SK-N-MC (cell line): ENCODE measurements at regions not wholly inside any gene's neighbourhood (a gene's known extent, or its start where the extent isn't known, plus 50 kb on each side); places are given as distances from the start of the nearest gene placed in this dataset.

Source experiments
- DNase-seq: peaks from one replicate; pipeline ENCODE4 v3.0.0-alpha.2; 2011; ENCODE audit warnings: low read depth, low spot score
- H3K27ac ChIP-seq: fragments of 200-600 bp; sonication (generic); 2 replicates; pipeline ENCODE4 v1.5.1; 2016; ENCODE audit warnings: mixed run types
- H3K36me3 ChIP-seq: fragments of 200-600 bp; sonication (generic); 2 replicates; pipeline ENCODE4 v1.6.1; 2017; ENCODE audit warnings: antibody characterized with exemption, low read length, mixed read lengths; ENCODE audit not compliant: insufficient read depth
- H3K4me3 ChIP-seq: fragments of 200-600 bp; sonication (generic); 2 replicates; pipeline ENCODE4 v1.5.1; 2016
- H3K9ac ChIP-seq: fragments of 200-600 bp; sonication (generic); 2 replicates; pipeline ENCODE4 v1.8.0; 2017; ENCODE audit warnings: mixed run types, mixed read lengths; ENCODE audit not compliant: insufficient read length
- H3K9me3 ChIP-seq: fragments of 200-600 bp; sonication (generic); 2 replicates; pipeline ENCODE4 v1.6.1; 2017; ENCODE audit warnings: low read depth, mild to moderate bottlenecking, antibody characterized with exemption, low read length, moderate library complexity, mixed read lengths
- EZH2 ChIP-seq: fragments of 200-600 bp; sonication (generic); IDR thresholded peaks from one replicate; pipeline ENCODE4 v1.6.1; 2017; ENCODE audit warnings: antibody characterized with exemption
- FOXP2 ChIP-seq: optimal IDR thresholded peaks from 2 replicates; pipeline ENCODE3; 2011; ENCODE audit warnings: mild to moderate bottlenecking, moderate library complexity; ENCODE audit not compliant: insufficient read depth; ENCODE audit errors: extremely low read length, control extremely low read depth
- POLR2AphosphoS5 ChIP-seq: IDR thresholded peaks from 2 replicates; pipeline ENCODE4 v1.6.1; 2012; ENCODE audit warnings: mild to moderate bottlenecking, low read depth, low read length, borderline replicate concordance

GRCh38 chr9:25613709-25614108 is 64.5 kb downstream of the TUSC1 start:
- Histone ChIP-seq H3K9ac (no peak overlapping the region), H3K9me3 (no peaks in the 10 kb centered on the region), H3K4me3 (no peak overlapping the region), H3K36me3 (no peaks in the 10 kb centered on the region), H3K27ac (no peak overlapping the region)
- DNase-seq, result no peak
- TF ChIP-seq POLR2AphosphoS5 (no peak), EZH2 (no peak), FOXP2 (no peak)

DNA sequence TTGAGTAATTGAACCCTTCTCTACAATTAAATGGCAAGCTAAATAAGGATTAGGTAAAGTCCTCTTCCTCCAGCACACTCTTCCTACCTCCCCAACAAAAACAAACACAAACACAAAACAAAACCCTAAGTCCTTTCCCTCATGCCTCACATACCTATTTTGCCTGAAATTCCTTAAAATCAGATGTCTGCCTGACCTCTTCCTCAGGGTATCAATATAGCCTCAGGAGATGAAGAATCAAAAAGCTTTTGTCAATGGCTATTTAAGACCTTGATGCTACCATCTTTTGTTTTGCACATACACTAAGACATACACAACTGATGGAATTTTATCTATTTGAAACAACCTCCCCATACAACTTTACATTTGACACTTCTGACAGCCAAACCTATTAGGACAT is 75.1 kb downstream of the TUSC1 start:
- no peak overlapping the region for H3K27ac ChIP-seq
- H3K4me3 ChIP-seq, result no peak overlapping the region
- TF ChIP-seq EZH2, result no peak
- no peak for TF ChIP-seq FOXP2
- no peak for TF ChIP-seq POLR2AphosphoS5
- no peaks in the 10 kb centered on the region for H3K36me3 ChIP-seq
- H3K9me3 ChIP-seq, result no peaks in the 10 kb centered on the region
- DNase-seq, result no peak
- no peak overlapping the region for H3K9ac ChIP-seq

- no peak overlapping the region for H3K27ac ChIP-seq
- TF ChIP-seq FOXP2 (no peak), POLR2AphosphoS5 (no peak), EZH2 (no peak)
- no peak for DNase-seq
- no peak overlapping the region for H3K9ac ChIP-seq
- H3K36me3 ChIP-seq, result no peaks in the 10 kb centered on the region
- H3K4me3 ChIP-seq, result no peak overlapping the region
- H3K9me3 ChIP-seq, result no peaks in the 10 kb centered on the region
Observed at GRCh38 chr9:25602400-25603044, 75.7 kb downstream of the TUSC1 start.

DNA sequence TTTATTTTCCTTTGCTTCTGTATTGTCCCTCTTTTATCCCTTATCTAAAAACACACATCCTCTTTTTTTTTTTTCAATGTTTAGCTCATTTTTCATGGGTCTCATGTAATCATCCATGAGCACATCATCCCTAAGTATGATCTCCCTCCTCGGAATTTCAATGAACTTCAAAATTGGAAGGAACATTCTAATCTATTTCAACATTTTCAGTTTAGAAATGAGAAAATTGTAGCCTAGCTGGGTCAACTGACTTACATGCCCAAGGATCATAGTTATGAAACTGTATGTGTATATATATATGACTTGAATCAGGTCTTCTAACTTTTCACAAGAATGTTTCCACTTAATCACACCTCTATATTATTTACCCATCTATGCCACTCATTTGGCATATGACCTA is 77.7 kb downstream of the TUSC1 start:
- Histone ChIP-seq H3K9ac (no peak overlapping the region), H3K9me3 (no peaks in the 10 kb centered on the region), H3K36me3 (no peaks in the 10 kb centered on the region), H3K27ac (no peak overlapping the region), H3K4me3 (no peak overlapping the region)
- DNase-seq, result no peak
- no peak for TF ChIP-seq FOXP2

GRCh38 chr9:25584611-25585010 is 93.6 kb downstream of the TUSC1 start:
- Histone ChIP-seq H3K4me3 (no peak overlapping the region), H3K9ac (no peak overlapping the region), H3K9me3 (no peaks in the 10 kb centered on the region), H3K27ac (no peak overlapping the region), H3K36me3 (no peaks in the 10 kb centered on the region)
- TF ChIP-seq POLR2AphosphoS5 (no peak), EZH2 (no peak), FOXP2 (no peak)
- DNase-seq, result no peak

DNA sequence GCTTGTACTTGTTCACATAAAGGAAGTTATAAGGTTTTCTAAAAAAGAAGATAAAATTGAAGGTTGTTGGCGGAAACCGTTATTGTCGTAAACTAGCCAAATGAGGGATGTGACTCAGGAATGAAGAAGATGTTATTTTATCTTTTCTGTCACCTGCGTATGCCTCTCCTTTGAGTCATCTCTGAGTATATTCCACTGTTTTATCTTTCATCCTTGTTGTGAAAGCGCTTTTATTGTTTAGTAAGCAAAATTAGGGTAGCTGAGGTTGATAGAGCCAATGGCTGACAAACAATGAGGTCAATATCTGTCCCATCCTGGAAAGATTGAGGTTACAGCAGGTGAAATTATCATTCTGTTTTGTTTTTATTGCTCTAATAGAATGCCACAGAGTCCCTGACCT is 105.0 kb downstream of the TUSC1 start:
- no peak for TF ChIP-seq EZH2
- no peak for TF ChIP-seq FOXP2
- Histone ChIP-seq H3K27ac (no peak overlapping the region), H3K9ac (no peak overlapping the region), H3K36me3 (no peaks in the 10 kb centered on the region), H3K4me3 (no peak overlapping the region), H3K9me3 (no peaks in the 10 kb centered on the region)
- DNase-seq, result no peak

- Histone ChIP-seq H3K27ac (no peak overlapping the region), H3K9me3 (no peaks in the 10 kb centered on the region), H3K4me3 (no peak overlapping the region), H3K9ac (no peak overlapping the region), H3K36me3 (no peaks in the 10 kb centered on the region)
- no peak for DNase-seq
- no peak for TF ChIP-seq FOXP2
- no peak for TF ChIP-seq EZH2
- TF ChIP-seq POLR2AphosphoS5, result no peak
Observed at GRCh38 chr9:25571491-25571890, 106.8 kb downstream of the TUSC1 start.

DNA sequence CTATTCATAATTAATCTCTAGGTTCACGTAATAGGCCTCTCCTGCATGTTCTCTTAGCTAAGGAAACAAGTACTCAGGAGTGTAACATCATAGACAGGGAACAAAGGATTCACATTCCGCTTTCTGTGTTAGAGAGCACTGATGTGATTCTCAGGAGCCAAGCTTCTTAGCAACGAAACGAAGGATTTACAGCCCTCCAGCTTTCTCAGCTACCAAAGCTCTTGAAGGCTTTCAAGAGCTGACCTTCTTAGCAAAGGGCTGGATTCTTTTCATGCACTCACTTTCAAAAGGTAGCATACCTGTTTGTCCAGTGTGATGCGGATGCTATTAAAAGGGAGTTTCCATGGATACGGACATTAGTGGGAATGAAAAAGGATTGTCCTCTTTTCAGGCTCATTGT is 107.4 kb downstream of the TUSC1 start:
- Histone ChIP-seq H3K9me3 (no peaks in the 10 kb centered on the region), H3K4me3 (no peak overlapping the region), H3K27ac (no peak overlapping the region), H3K9ac (no peak overlapping the region), H3K36me3 (no peaks in the 10 kb centered on the region)
- TF ChIP-seq EZH2 (no peak), POLR2AphosphoS5 (no peak), FOXP2 (no peak)
- DNase-seq, result no peak

GRCh38 chr9:25562101-25562500 is 116.1 kb downstream of the TUSC1 start:
- no peak for TF ChIP-seq FOXP2
- no peak for TF ChIP-seq EZH2
- TF ChIP-seq POLR2AphosphoS5, result no peak
- H3K27ac ChIP-seq, result no peak overlapping the region
- no peaks in the 10 kb centered on the region for H3K36me3 ChIP-seq
- no peak overlapping the region for H3K9ac ChIP-seq
- H3K9me3 ChIP-seq, result no peaks in the 10 kb centered on the region
- DNase-seq, result no peak
- H3K4me3 ChIP-seq, result no peak overlapping the region
